Parathyroid adenoma (tissue), 2 donors: ENCODE measurements at regions not wholly inside any gene's neighbourhood (a gene's known extent, or its start where the extent isn't known, plus 50 kb on each side); places are given as distances from the start of the nearest gene placed in this dataset.

Source experiments
- H2AFZ ChIP-seq: fragments of 300-600 bp; sonication (generic); one replicate; pipeline ENCODE4 v1.7.0; 2017; ENCODE audit warnings: antibody characterized with exemption, mild to moderate bottlenecking
- H3K27ac ChIP-seq: fragments of 300-600 bp; sonication (generic); one replicate; pipeline ENCODE4 v1.7.0; 2017
- H3K27me3 ChIP-seq: fragments of 300-600 bp; sonication (generic); one replicate; pipeline ENCODE4 v1.7.0; 2017; ENCODE audit warnings: low read length; ENCODE audit not compliant: control insufficient read depth, insufficient read depth
- H3K36me3 ChIP-seq: fragments of 300-600 bp; sonication (generic); one replicate; pipeline ENCODE4 v1.7.0; 2017; ENCODE audit warnings: low read length; ENCODE audit not compliant: control insufficient read depth, insufficient read depth
- H3K4me1 ChIP-seq: fragments of 300-600 bp; sonication (generic); one replicate; pipeline ENCODE4 v1.7.0; 2017; ENCODE audit warnings: control low read depth
- H3K4me2 ChIP-seq: fragments of 300-600 bp; sonication (generic); one replicate; pipeline ENCODE4 v1.7.0; 2017; ENCODE audit warnings: low read length
- H3K4me3 ChIP-seq: fragments of 300-600 bp; sonication (generic); one replicate; pipeline ENCODE4 v1.7.0; 2017; ENCODE audit warnings: low read depth, low read length
- H3K79me2 ChIP-seq: fragments of 300-600 bp; sonication (generic); one replicate; pipeline ENCODE4 v1.7.0; 2017; ENCODE audit warnings: control low read depth
- H3K9ac ChIP-seq: fragments of 300-600 bp; sonication (generic); one replicate; pipeline ENCODE4 v1.7.0; 2017; ENCODE audit warnings: mild to moderate bottlenecking
- H3K9me3 ChIP-seq: fragments of 300-600 bp; sonication (generic); one replicate; pipeline ENCODE4 v1.7.0; 2017; ENCODE audit warnings: low read length; ENCODE audit not compliant: control insufficient read depth
- TF ChIP-seq, protein P1 (sequence below): fragments of 300-600 bp; sonication (generic); IDR thresholded peaks from one replicate; pipeline ENCODE4 v1.7.0; 2017; ENCODE audit warnings: antibody characterized with exemption, mild to moderate bottlenecking
- donor health status: primary hyperparathyroidism.

DNA sequence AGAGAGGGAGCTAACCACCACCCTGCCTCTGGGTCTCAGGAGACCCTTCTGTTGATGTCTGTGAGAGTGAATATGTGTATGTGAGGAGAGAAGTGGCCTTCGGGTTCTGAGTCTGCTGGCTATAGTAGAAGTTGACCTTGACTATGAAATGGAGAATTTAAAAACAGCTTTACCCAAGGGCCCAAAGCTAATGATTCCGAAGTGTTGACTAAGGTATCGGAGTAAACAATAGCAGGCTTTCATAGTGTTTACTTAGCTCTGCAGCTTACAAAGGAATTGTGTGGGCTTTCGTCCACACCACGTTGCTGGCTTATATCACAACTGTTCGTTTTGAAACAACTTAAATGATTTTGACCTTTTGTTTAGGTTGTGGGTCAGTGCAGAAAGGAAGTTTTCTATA lies 126.5 kb upstream of the JAG1 start:
- H3K27ac ChIP-seq: no peak overlapping the region
- no peaks in the 10 kb centered on the region for H3K9me3 ChIP-seq
- no peak overlapping the region for H3K4me2 ChIP-seq
- no peak overlapping the region for H3K4me3 ChIP-seq
- H3K36me3 ChIP-seq: no peaks in the 10 kb centered on the region
- H2AFZ ChIP-seq: no peak overlapping the region
- H3K9ac ChIP-seq: no peak overlapping the region
- H3K79me2 ChIP-seq: no peaks in the 10 kb centered on the region
- H3K27me3 ChIP-seq: no peaks in the 10 kb centered on the region
- no peaks in the 10 kb centered on the region for H3K4me1 ChIP-seq
- TF ChIP-seq, protein P1, sequence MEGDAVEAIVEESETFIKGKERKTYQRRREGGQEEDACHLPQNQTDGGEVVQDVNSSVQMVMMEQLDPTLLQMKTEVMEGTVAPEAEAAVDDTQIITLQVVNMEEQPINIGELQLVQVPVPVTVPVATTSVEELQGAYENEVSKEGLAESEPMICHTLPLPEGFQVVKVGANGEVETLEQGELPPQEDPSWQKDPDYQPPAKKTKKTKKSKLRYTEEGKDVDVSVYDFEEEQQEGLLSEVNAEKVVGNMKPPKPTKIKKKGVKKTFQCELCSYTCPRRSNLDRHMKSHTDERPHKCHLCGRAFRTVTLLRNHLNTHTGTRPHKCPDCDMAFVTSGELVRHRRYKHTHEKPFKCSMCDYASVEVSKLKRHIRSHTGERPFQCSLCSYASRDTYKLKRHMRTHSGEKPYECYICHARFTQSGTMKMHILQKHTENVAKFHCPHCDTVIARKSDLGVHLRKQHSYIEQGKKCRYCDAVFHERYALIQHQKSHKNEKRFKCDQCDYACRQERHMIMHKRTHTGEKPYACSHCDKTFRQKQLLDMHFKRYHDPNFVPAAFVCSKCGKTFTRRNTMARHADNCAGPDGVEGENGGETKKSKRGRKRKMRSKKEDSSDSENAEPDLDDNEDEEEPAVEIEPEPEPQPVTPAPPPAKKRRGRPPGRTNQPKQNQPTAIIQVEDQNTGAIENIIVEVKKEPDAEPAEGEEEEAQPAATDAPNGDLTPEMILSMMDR: no peak

DNA sequence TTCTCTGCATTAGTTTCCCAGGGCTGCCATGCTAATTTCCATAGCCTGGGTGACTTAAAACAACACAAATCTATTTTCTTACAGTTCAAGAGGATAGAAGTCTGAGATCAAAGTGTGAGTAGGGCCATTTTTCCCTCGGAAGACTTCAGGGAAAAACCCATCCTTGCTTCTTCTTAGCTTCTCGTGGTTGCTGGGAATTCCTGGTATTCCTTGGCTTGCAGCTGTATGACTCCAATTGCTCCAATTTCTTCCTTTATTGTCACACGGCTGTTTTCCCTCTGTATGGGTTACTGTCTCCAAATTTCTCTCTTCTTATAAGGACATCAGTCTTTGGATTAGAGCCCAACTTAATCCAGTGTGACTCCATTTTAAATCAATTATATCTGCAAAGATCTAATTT lies 128.4 kb upstream of the JAG1 start:
- H3K27me3 ChIP-seq: no peaks in the 10 kb centered on the region
- H3K9me3 ChIP-seq: no peaks in the 10 kb centered on the region
- no peak overlapping the region for H3K4me2 ChIP-seq
- H3K36me3 ChIP-seq: no peaks in the 10 kb centered on the region
- H3K27ac ChIP-seq: no peak overlapping the region
- H3K79me2 ChIP-seq: no peaks in the 10 kb centered on the region
- H3K4me3 ChIP-seq: no peak overlapping the region
- TF ChIP-seq, protein P1: no peak
- no peak overlapping the region for H3K9ac ChIP-seq
- H2AFZ ChIP-seq: no peak overlapping the region
- H3K4me1 ChIP-seq: no peaks in the 10 kb centered on the region

DNA sequence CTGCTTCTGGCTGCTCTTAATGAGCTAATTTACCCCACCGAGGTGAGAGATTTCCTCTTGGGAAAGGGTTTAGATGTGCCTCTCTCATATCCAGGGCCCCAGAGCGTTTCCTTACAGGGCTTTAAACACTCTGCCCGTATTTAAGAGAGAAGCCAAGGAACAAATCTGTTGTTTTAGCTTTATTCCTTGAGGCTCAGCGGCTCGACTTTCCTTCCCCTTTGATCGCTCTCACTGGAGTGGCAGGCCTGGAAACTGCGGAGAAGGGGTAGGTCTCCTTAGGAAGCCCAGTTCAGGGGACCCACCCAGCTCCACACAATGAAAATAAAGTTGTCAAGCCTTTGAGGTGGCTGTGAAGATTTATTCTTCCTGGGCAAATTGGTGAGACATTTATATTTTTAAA lies 132.0 kb upstream of the JAG1 start:
- Histone ChIP-seq H3K9ac (no peak overlapping the region), H3K9me3 (no peaks in the 10 kb centered on the region), H2AFZ (peak overlapping the region; percentile 47), H3K4me3 (no peak overlapping the region), H3K4me1 (no peaks in the 10 kb centered on the region), H3K27ac (peak overlapping the region; percentile 53), H3K4me2 (no peak overlapping the region), H3K36me3 (no peaks in the 10 kb centered on the region), H3K79me2 (no peaks in the 10 kb centered on the region), H3K27me3 (no peaks in the 10 kb centered on the region)
- TF ChIP-seq, protein P1: no peak

DNA sequence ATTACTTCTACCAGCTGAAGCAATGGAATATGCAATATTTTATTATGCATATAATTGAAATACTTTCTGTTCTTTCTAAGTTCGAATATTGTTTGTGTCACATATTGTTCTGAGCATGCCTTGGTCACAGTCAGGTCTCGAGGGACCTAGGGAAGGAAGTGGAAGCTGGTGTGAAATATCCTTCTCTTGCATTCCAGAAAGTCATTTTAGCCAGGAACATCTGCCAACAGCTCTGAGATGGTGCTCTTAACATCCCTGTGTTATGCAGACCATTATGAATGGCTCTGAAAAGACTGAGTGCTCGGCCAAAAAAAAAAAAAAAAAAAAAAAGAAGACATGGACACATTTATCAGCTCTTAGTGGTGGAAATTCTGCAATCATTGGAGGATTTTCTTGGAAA lies 132.7 kb upstream of the JAG1 start:
- TF ChIP-seq, protein P1: no peak

DNA sequence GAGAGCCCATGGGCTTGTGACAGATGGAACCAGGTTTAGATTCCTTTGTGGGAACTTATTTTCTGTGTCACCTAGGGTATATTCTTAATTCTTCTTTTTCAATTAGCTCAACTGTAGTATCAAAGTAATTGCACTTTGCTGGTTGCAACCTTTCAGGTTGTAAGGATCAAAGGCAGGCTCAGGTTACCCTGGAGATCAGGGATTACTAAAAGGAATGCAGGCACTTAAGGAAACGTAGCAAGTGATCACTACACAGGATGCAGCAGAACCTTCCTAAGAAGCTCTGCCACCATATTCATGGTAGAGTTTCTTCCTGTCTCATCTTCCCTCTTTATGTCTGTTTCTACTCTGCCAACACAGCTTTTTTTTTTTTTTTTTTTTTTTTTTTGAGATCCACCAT lies 133.2 kb upstream of the JAG1 start:
- no peaks in the 10 kb centered on the region for H3K9me3 ChIP-seq
- H3K36me3 ChIP-seq: no peaks in the 10 kb centered on the region
- no peaks in the 10 kb centered on the region for H3K79me2 ChIP-seq
- H3K4me1 ChIP-seq: no peaks in the 10 kb centered on the region
- no peak overlapping the region for H3K27ac ChIP-seq
- H3K4me2 ChIP-seq: no peak overlapping the region
- no peaks in the 10 kb centered on the region for H3K27me3 ChIP-seq
- no peak overlapping the region for H3K4me3 ChIP-seq
- H3K9ac ChIP-seq: no peak overlapping the region
- no peak overlapping the region for H2AFZ ChIP-seq
- TF ChIP-seq, protein P1: no peak

More for the DNA sequence above, 132.7 kb upstream of the JAG1 start:
- no peak overlapping the region for H3K27ac ChIP-seq
- H3K4me3 ChIP-seq: no peak overlapping the region
- H3K36me3 ChIP-seq: no peaks in the 10 kb centered on the region
- no peaks in the 10 kb centered on the region for H3K4me1 ChIP-seq
- no peak overlapping the region for H3K4me2 ChIP-seq
- no peaks in the 10 kb centered on the region for H3K9me3 ChIP-seq
- no peak overlapping the region for H3K9ac ChIP-seq
- no peaks in the 10 kb centered on the region for H3K79me2 ChIP-seq
- H3K27me3 ChIP-seq: no peaks in the 10 kb centered on the region
- H2AFZ ChIP-seq: no peak overlapping the region
